HepG2 (cell line): ENCODE measurements at regions not wholly inside any gene's neighbourhood (a gene's known extent, or its start where the extent isn't known, plus 50 kb on each side); places are given as distances from the start of the nearest gene placed in this dataset.

ENCODE experiments used
- ATAC-seq: fragments of 200-7000 bp; cut with Tn5 transposase; 3 replicates; pipeline ENCODE4 v1.9.1; 2020; ENCODE audit warnings: mild to moderate bottlenecking, moderate library complexity
- BruUV-seq: library from RNA; stranded (reverse); fragments of 400-500 nt; replicated peaks from 2 replicates; lab custom pipeline; 2021; lab: Mats Ljungman, UMichigan
- CTCF ChIA-PET: fragments of 300-600 bp; formaldehyde crosslinking; extraction: SDS; loops from one replicate; lab custom pipeline; 2021; ENCODE audit warnings: low total read pairs, inconsistent platforms, low intra/inter-chr PET ratio; lab: Yijun Ruan, JAX
- POLR2A ChIA-PET: fragments of 350-600 bp; sonication (Branson Sonifier 250); formaldehyde crosslinking; loops from one replicate; lab custom pipeline; 2020; ENCODE audit warnings: antibody characterized with exemption, inconsistent platforms; lab: Yijun Ruan, JAX
- DNase-seq: peaks from one replicate; pipeline ENCODE4 v3.0.0-alpha.2; 2015; ENCODE audit warnings: low spot score
- FAIRE-seq: peaks from 3 replicates; lab custom pipeline; 2011; peaks lifted over from hg19 to GRCh38; lab: Jason Lieb, UNC
- H2AFZ ChIP-seq: one replicate; pipeline ENCODE4 v1.6.1; 2011; ENCODE audit warnings: low read length, inconsistent platforms
- H3K27ac ChIP-seq: fragments of 300-600 bp; 3 replicates; pipeline ENCODE4 v1.8.0; 2011; ENCODE audit warnings: mixed run types, mild to moderate bottlenecking, mixed read lengths, low read length, inconsistent platforms; ENCODE audit not compliant: insufficient read depth; ENCODE audit errors: extremely low read length
- H3K27me3 ChIP-seq, 2 experiments: fragments of 200-600 bp in 1 of 2; 2 replicates in 1 of 2; 3 replicates in 1 of 2; pipeline versions ENCODE4 v1.6.0 to v1.8.0; 2011; ENCODE audit warnings: low read length in 2 of 2, mild to moderate bottlenecking in 2 of 2, moderate library complexity in 2 of 2, inconsistent platforms in 1 of 2; ENCODE audit not compliant: insufficient read depth in 2 of 2, control insufficient read depth in 1 of 2
- H3K36me3 ChIP-seq, 2 experiments: fragments of 200-600 bp in 1 of 2; replicated peaks in 1 of 2; 2 replicates in 1 of 2; 3 replicates in 1 of 2; pipeline versions ENCODE4 v1.5.1 to v1.8.0; 2011; ENCODE audit warnings: low read length in 2 of 2, inconsistent platforms in 1 of 2; ENCODE audit not compliant: insufficient read depth in 2 of 2, control insufficient read depth in 1 of 2
- H3K4me1 ChIP-seq: 2 replicates; pipeline ENCODE4 v1.5.1; 2012; ENCODE audit warnings: low read length, inconsistent platforms; ENCODE audit not compliant: insufficient read depth
- H3K4me2 ChIP-seq: 2 replicates; pipeline ENCODE4 v1.6.0; 2011; ENCODE audit warnings: low read depth, low read length, inconsistent platforms
- H3K4me3 ChIP-seq, 3 experiments: fragments of 200-600 bp in 1 of 3; sonication (generic), shearing (Covaris generic) in 1 of 3; replicated peaks in 1 of 3; 2 replicates each; pipeline ENCODE4 v1.5.1; 2011 to 2016; ENCODE audit warnings: low read length in 3 of 3, inconsistent platforms in 2 of 3, low read depth in 2 of 3, mild to moderate bottlenecking in 2 of 3, control low read depth in 1 of 3, mixed read lengths in 1 of 3; ENCODE audit not compliant: insufficient read depth in 1 of 3
- H3K79me2 ChIP-seq: one replicate; pipeline ENCODE4 v1.6.1; 2011; ENCODE audit warnings: low read length, inconsistent platforms; ENCODE audit not compliant: insufficient read depth
- H3K9ac ChIP-seq: 2 replicates; pipeline ENCODE4 v1.6.0; 2011; ENCODE audit warnings: mild to moderate bottlenecking, low read depth, low read length, inconsistent platforms; ENCODE audit not compliant: insufficient read depth
- H3K9me3 ChIP-seq: 2 replicates; pipeline ENCODE4 v1.5.1; 2012; ENCODE audit warnings: mild to moderate bottlenecking, low read length
- H4K20me1 ChIP-seq: 2 replicates; pipeline ENCODE4 v1.6.0; 2011; ENCODE audit warnings: inconsistent platforms, mild to moderate bottlenecking, low read length, moderate library complexity; ENCODE audit not compliant: insufficient read depth
- CENPT ChIP-seq: sonication (generic); formaldehyde crosslinking; IDR thresholded peaks from 2 replicates; pipeline ENCODE4 v1.8.0; 2022; ENCODE audit warnings: low read depth, mild to moderate bottlenecking, moderate library complexity, missing genetic modification reagents
- CREB1 ChIP-seq, 2 experiments: fragments of 450-650 bp in 1 of 2; IDR thresholded peaks; 2 replicates each; pipeline ENCODE4 v1.6.1; 2016 to 2017; ENCODE audit warnings: control low read depth in 1 of 2, mild to moderate bottlenecking in 1 of 2, missing compliant biosample characterization in 1 of 2, missing genetic modification characterization in 1 of 2
- EP300 ChIP-seq, 3 experiments: sonication (generic) in 1 of 3; formaldehyde crosslinking in 1 of 3; IDR thresholded peaks; 2 replicates each; pipeline versions ENCODE4 v1.5.1 to v1.6.1; 2011 to 2020; ENCODE audit warnings: low read depth in 2 of 3, low read length in 2 of 3, borderline replicate concordance in 1 of 3, improper control_type of control experiment in 1 of 3, mild to moderate bottlenecking in 1 of 3, missing genetic modification reagents in 1 of 3, moderate library complexity in 1 of 3
- FOXA3 ChIP-seq: IDR thresholded peaks from 2 replicates; pipeline ENCODE4 v1.6.1; 2016; ENCODE audit warnings: missing genetic modification reagents, missing compliant biosample characterization
- GATAD2A ChIP-seq: IDR thresholded peaks from 2 replicates; pipeline ENCODE4 v1.6.1; 2016
- HMG20A ChIP-seq: IDR thresholded peaks from 2 replicates; pipeline ENCODE4 v1.6.1; 2016; ENCODE audit warnings: borderline replicate concordance
- HOXA3 ChIP-seq: sonication (generic); formaldehyde crosslinking; IDR thresholded peaks from 2 replicates; pipeline ENCODE4 v1.5.0; 2020; ENCODE audit warnings: missing genetic modification reagents
- KAT2B ChIP-seq: fragments of 150-350 bp; IDR thresholded peaks from 2 replicates; pipeline ENCODE4 v1.6.1; 2014; ENCODE audit warnings: low read depth, low read length, borderline replicate concordance
- NFIC ChIP-seq: IDR thresholded peaks from 2 replicates; pipeline ENCODE4 v1.6.1; 2012; ENCODE audit warnings: mild to moderate bottlenecking, low read length, inconsistent platforms
- ONECUT2 ChIP-seq: sonication (generic); formaldehyde crosslinking; IDR thresholded peaks from 2 replicates; pipeline ENCODE4 v1.4.0; 2020; ENCODE audit warnings: missing genetic modification reagents
- ZNF710 ChIP-seq: sonication (generic); formaldehyde crosslinking; IDR thresholded peaks from 2 replicates; pipeline ENCODE4 v1.5.0; 2020; ENCODE audit warnings: mild to moderate bottlenecking, missing genetic modification reagents, borderline replicate concordance
- in situ Hi-C: cut with HindIII; loops from 2 replicates; pipeline ENCODE4 v1.10.0; 2017; ENCODE audit warnings: low pct_unique_long_range_greater_than_20kb; ENCODE audit not compliant: extremely low pct_ligation_motif_present
- intact Hi-C: fragments of 100-400 bp; cut with micrococcal nuclease; formaldehyde crosslinking; loops from one replicate; pipeline ENCODE4 v1.10.0; 2022; ENCODE audit not compliant: unreplicated experiment

- Histone ChIP-seq H3K4me2 (no peak overlapping the region), H4K20me1 (no peaks in the 10 kb centered on the region), H3K4me3 (no peak overlapping the region), H3K79me2 (no peaks in the 10 kb centered on the region), H3K4me1 (0 out of 2 replicates have a peak, but pooled peaks cover 5% of the 10 kb centered on the region), H3K27ac (no peak overlapping the region), H3K36me3 (no peaks in the 10 kb centered on the region), H3K27me3 (0 out of 5 replicates have a peak, but pooled peaks cover 0 to 4% of the 10 kb centered on the region in 2 experiments), H2AFZ (no peak overlapping the region), H3K9ac (no peak overlapping the region), H3K9me3 (no peaks in the 10 kb centered on the region)
- ATAC-seq (no peak), FAIRE-seq (no peak), DNase-seq (no peak)
- BruUV-seq, result no TSS peak
- ChIA-PET POLR2A (no interaction called here), CTCF (no interaction called here)
- peak; percentile 87 for TF ChIP-seq KAT2B
- 0 out of 2 replicates have a peak, but pooled peaks have one; percentile 13 for TF ChIP-seq ONECUT2 (CRISPR knock-in tag)
- 0 out of 2 replicates have a peak, but pooled peaks have one; percentile 11 for TF ChIP-seq HMG20A
- peak; percentile 55; the same call in 1 of the 2 replicates for TF ChIP-seq GATAD2A
- no peak for TF ChIP-seq ZNF710 (CRISPR knock-in tag)
- no peak for TF ChIP-seq CREB1 (IDR thresholded peaks at IDR 0.05)
- TF ChIP-seq CREB1 (CRISPR knock-in tag; IDR thresholded peaks at IDR 0.05), result 0 out of 2 replicates have a peak, but pooled peaks have one; percentile 15
- peak in 1 of 2 experiments; percentile 38; a peak in 1 of 4 replicates for TF ChIP-seq EP300 (IDR thresholded peaks at IDR 0.05; ENCODE audit: low read depth in 2 of 2, low read length in 2 of 2)
- no peak for TF ChIP-seq EP300 (CRISPR knock-in tag; IDR thresholded peaks at IDR 0.05; ENCODE audit: borderline replicate concordance)
- TF ChIP-seq FOXA3, result peak; percentile 56; the same call in 1 of the 2 replicates
- TF ChIP-seq NFIC, result peak; percentile 67; the same call in 1 of the 2 replicates
- TF ChIP-seq HOXA3 (CRISPR knock-in tag), result no peak
- TF ChIP-seq CENPT, result no peak
- in situ Hi-C loops (no loop called here), intact Hi-C loops (no loop called here)
These were observed 113.3 kb downstream of the MAIP1 start for GRCh38 chr2:200068642-200069041.
